ENCODE measurements at regions not wholly inside any gene's neighbourhood (a gene's known extent, or its start where the extent isn't known, plus 50 kb on each side); places are given as distances from the start of the nearest gene placed in this dataset.

DNA sequence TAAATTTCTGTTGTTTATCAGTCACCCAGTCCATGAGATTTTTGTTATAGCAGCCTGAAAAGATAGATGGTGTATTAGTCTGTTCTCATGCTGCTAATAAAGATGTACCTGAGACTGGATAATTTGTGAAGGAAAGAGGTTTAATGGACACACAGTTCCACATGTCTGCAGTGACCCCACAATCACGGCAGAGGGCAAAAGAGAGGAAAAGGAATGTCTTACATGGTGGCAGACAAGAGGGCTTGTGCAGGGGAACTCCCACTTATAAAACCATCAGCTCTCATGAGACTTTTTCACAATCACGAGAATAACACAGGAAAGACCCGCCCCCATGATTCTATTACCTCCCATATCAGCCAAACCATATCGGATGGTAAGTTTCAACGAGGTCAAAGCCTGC lies 309.2 kb downstream of the LIG4 start:
- Histone ChIP-seq H2AFZ (ENCODE audit: low read depth, low read length, poor library complexity, severe bottlenecking) (no peak overlapping the region), H3K4me2 (ENCODE audit: low read length) (no peak overlapping the region), H3K36me3 (ENCODE audit: control insufficient read depth in 1 of 2, insufficient read depth in 2 of 2, low read length in 2 of 2) (no peaks in the 10 kb centered on the region), H3K4me1 (ENCODE audit: control insufficient read depth in 1 of 2, insufficient read depth in 2 of 2, low read length in 2 of 2) (no peaks in the 10 kb centered on the region), H4K20me1 (ENCODE audit: insufficient read depth) (no peaks in the 10 kb centered on the region), H3K9me2 (ENCODE audit: insufficient read depth) (no peaks in the 10 kb centered on the region), H3K27me3 (ENCODE audit: insufficient read depth, low read length) (no peaks in the 10 kb centered on the region), H3K79me2 (ENCODE audit: insufficient read depth, low read length) (no peaks in the 10 kb centered on the region), H3K4me3 (replicated peaks in 1 of 2; ENCODE audit: low read depth in 1 of 2, low read length in 2 of 2) (no peak overlapping the region), H3K9ac (ENCODE audit: low read length) (no peak overlapping the region), H3K9me3 (ENCODE audit: control insufficient read depth in 1 of 2, insufficient read depth in 1 of 2, low read depth in 1 of 2, low read length in 2 of 2) (peaks cover 0 to 3% of the 10 kb centered on the region in 2 experiments; a peak in 2 of 4 replicates), H3K27ac (ENCODE audit: low read depth, low read length) (no peak overlapping the region)
- ATAC-seq (no peak), DNase-seq (ENCODE audit: low read depth, low spot score) (no peak)
- TF ChIP-seq ZNF274 (IDR thresholded peaks at IDR 0.05; ENCODE audit: low read depth, low read length) (no peak), EZH2phosphoT487 (IDR thresholded peaks at IDR 0.05; ENCODE audit: borderline replicate concordance) (no peak), POLR2A (IDR thresholded peaks at IDR 0.05; ENCODE audit: borderline replicate concordance, extremely low read depth, insufficient read depth, insufficient read length) (no peak), EZH2 (IDR thresholded peaks at IDR 0.05) (no peak), SP1 (IDR thresholded peaks at IDR 0.05; ENCODE audit: low read depth) (no peak), EGR1 (IDR thresholded peaks at IDR 0.05; ENCODE audit: low read depth) (no peak), CEBPB (IDR thresholded peaks at IDR 0.05; ENCODE audit: low read depth) (no peak), TCF7L2 (IDR thresholded peaks at IDR 0.05; ENCODE audit: borderline replicate concordance, extremely low read depth, insufficient read depth, insufficient read length) (no peak), SRF (IDR thresholded peaks at IDR 0.05; ENCODE audit: low read depth) (no peak), POLR2AphosphoS5 (IDR thresholded peaks at IDR 0.05; ENCODE audit: low read depth, low read length) (no peak), JUND (IDR thresholded peaks at IDR 0.05) (no peak), FOSL1 (IDR thresholded peaks at IDR 0.05; ENCODE audit: low read depth) (no peak), ZFX (IDR thresholded peaks at IDR 0.05) (no peak), CBX3 (IDR thresholded peaks at IDR 0.05; ENCODE audit: low read depth) (no peak)
- TF ChIP-seq, protein P1, sequence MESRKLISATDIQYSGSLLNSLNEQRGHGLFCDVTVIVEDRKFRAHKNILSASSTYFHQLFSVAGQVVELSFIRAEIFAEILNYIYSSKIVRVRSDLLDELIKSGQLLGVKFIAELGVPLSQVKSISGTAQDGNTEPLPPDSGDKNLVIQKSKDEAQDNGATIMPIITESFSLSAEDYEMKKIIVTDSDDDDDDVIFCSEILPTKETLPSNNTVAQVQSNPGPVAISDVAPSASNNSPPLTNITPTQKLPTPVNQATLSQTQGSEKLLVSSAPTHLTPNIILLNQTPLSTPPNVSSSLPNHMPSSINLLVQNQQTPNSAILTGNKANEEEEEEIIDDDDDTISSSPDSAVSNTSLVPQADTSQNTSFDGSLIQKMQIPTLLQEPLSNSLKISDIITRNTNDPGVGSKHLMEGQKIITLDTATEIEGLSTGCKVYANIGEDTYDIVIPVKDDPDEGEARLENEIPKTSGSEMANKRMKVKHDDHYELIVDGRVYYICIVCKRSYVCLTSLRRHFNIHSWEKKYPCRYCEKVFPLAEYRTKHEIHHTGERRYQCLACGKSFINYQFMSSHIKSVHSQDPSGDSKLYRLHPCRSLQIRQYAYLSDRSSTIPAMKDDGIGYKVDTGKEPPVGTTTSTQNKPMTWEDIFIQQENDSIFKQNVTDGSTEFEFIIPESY (IDR thresholded peaks at IDR 0.05; ENCODE audit: extremely low read depth, insufficient replicate concordance, low read length) = no peak
- TF ChIP-seq, protein P2, sequence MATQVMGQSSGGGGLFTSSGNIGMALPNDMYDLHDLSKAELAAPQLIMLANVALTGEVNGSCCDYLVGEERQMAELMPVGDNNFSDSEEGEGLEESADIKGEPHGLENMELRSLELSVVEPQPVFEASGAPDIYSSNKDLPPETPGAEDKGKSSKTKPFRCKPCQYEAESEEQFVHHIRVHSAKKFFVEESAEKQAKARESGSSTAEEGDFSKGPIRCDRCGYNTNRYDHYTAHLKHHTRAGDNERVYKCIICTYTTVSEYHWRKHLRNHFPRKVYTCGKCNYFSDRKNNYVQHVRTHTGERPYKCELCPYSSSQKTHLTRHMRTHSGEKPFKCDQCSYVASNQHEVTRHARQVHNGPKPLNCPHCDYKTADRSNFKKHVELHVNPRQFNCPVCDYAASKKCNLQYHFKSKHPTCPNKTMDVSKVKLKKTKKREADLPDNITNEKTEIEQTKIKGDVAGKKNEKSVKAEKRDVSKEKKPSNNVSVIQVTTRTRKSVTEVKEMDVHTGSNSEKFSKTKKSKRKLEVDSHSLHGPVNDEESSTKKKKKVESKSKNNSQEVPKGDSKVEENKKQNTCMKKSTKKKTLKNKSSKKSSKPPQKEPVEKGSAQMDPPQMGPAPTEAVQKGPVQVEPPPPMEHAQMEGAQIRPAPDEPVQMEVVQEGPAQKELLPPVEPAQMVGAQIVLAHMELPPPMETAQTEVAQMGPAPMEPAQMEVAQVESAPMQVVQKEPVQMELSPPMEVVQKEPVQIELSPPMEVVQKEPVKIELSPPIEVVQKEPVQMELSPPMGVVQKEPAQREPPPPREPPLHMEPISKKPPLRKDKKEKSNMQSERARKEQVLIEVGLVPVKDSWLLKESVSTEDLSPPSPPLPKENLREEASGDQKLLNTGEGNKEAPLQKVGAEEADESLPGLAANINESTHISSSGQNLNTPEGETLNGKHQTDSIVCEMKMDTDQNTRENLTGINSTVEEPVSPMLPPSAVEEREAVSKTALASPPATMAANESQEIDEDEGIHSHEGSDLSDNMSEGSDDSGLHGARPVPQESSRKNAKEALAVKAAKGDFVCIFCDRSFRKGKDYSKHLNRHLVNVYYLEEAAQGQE (IDR thresholded peaks at IDR 0.05; ENCODE audit: low read depth) = no peak
- intact Hi-C loops (cut with micrococcal nuclease) = no loop called here
- ChIA-PET RAD21 (ENCODE audit: low non-redundant PET in 1 of 2, low total read pairs in 2 of 2, uncharacterized antibody in 2 of 2, unreplicated experiment in 2 of 2) (no interaction called here), CTCF (no interaction called here), POLR2A (no interaction called here)
- no TSS peak for BruUV-seq (replicated peaks)
